Thoracic aorta (tissue), 2 donors: ENCODE measurements at regions not wholly inside any gene's neighbourhood (a gene's known extent, or its start where the extent isn't known, plus 50 kb on each side); places are given as distances from the start of the nearest gene placed in this dataset.

Source experiments
- ATAC-seq: fragments of 150-250 bp; one replicate; pipeline ENCODE4 v1.8.0; 2017; ENCODE audit warnings: low read depth; ENCODE audit not compliant: insufficient number of reproducible peaks, low FRiP score
- DNase-seq: peaks from one replicate; pipeline ENCODE4 v3.0.0-alpha.2; 2020; ENCODE audit warnings: low spot score
- H3K27ac ChIP-seq, 2 donors: fragments of 200-600 bp; sonication (generic); 1 replicate in 1 of 2; 2 replicates in 1 of 2; pipeline ENCODE4 v1.5.1; 2016; ENCODE audit warnings: mild to moderate bottlenecking in 2 of 2, moderate library complexity in 2 of 2
- H3K27me3 ChIP-seq: fragments of 200-600 bp; sonication (generic); replicated peaks from 2 replicates; pipeline ENCODE4 v1.6.0; 2016; ENCODE audit warnings: mild to moderate bottlenecking; ENCODE audit not compliant: insufficient read depth
- H3K36me3 ChIP-seq: fragments of 200-600 bp; sonication (generic); one replicate; pipeline ENCODE4 v1.5.1; 2016
- H3K4me1 ChIP-seq, 2 donors: fragments of 200-600 bp; sonication (generic); 1 replicate in 1 of 2; 2 replicates in 1 of 2; pipeline versions ENCODE4 v1.5.1 to v1.6.0; 2016; ENCODE audit warnings: low read depth in 2 of 2, mild to moderate bottlenecking in 1 of 2; ENCODE audit not compliant: control insufficient read depth in 1 of 2
- H3K4me3 ChIP-seq: fragments of 200-600 bp; sonication (generic); 2 replicates; pipeline ENCODE4 v1.5.1; 2016; ENCODE audit warnings: mild to moderate bottlenecking
- H3K9me3 ChIP-seq: fragments of 200-600 bp; sonication (generic); 2 replicates; pipeline ENCODE4 v1.5.1; 2016
- TF ChIP-seq, protein P1 (sequence below): fragments of 200-600 bp; sonication (generic); IDR thresholded peaks from one replicate; pipeline ENCODE4 v1.5.1; 2019; ENCODE audit warnings: antibody characterized with exemption

DNA sequence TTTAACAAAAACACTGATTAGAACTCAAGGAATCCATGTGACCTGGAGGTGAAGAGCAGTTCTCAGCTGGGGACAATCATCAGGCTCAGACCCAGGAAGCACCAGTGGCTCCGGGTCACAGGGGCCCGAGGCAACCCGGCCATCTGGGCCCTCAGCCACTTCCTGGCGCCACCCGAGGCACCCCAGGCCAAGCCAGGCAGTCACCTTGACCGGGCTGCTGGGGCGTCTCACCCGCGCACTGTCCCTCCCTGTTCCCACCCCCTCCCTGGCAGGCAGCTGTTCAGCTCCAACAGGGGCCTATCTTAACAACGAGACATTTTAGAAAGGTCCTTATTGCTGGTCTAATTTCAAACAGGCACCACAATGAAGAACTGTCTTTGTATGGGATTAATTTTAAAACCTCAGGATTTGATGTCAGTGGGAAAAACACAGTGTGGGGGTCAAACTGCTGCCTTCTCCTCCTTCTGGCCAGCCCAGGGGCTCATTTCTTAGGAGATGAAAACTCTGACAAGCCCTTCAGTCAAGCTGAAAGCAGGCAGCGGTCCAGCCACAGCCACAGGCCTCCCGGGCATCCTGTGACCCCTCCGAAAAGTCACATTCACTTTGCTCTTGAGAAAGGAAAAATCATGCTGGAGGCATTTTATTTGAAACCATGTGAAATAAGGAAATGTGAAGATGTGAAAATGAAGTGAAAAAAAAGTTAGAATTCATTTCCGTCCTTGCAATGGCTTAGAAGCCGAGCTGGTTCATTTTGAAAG lies 83.3 kb downstream of the KCTD15 start:
- ATAC-seq (no peak), DNase-seq (no peak)
- Histone ChIP-seq H3K27me3 (no peaks in the 10 kb centered on the region), H3K27ac (no peak overlapping the region), H3K9me3 (no peaks in the 10 kb centered on the region), H3K36me3 (no peaks in the 10 kb centered on the region), H3K4me1 (peaks cover 0 to 11% of the 10 kb centered on the region in 2 donors), H3K4me3 (no peak overlapping the region)
- TF ChIP-seq, protein P1, sequence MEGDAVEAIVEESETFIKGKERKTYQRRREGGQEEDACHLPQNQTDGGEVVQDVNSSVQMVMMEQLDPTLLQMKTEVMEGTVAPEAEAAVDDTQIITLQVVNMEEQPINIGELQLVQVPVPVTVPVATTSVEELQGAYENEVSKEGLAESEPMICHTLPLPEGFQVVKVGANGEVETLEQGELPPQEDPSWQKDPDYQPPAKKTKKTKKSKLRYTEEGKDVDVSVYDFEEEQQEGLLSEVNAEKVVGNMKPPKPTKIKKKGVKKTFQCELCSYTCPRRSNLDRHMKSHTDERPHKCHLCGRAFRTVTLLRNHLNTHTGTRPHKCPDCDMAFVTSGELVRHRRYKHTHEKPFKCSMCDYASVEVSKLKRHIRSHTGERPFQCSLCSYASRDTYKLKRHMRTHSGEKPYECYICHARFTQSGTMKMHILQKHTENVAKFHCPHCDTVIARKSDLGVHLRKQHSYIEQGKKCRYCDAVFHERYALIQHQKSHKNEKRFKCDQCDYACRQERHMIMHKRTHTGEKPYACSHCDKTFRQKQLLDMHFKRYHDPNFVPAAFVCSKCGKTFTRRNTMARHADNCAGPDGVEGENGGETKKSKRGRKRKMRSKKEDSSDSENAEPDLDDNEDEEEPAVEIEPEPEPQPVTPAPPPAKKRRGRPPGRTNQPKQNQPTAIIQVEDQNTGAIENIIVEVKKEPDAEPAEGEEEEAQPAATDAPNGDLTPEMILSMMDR = no peak

DNA sequence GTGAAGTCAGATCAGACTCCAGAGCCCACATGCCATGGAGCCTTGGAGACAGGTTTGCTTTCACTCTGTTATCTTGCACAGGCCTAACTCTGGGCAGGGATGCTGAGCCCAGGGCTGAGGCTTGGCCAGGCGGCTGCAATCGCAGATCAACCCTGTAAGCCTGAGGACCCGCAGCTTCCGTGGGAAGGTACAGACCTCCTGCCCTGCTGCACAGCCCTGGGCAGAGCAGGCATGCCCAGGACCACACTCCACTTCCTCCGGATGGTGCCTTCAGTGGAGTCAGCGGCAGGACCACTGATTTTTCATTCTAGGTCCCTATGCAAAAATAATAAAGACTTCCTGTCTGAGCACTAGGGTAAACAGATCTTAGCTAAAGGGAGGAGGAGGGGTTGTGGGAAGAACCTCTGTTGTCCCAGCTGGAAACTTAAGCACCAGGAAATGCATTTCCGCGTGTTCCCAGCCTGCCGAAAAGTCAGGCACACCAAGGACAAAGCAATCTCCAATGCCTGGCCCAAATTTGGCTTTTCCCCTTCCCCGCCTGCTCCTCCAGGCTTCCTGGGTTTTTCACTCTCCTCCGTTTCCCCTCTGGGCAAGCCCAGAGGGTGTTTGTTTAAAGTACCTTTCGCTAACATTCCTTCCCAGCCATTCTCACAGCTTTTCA lies 87.3 kb downstream of the KCTD15 start:
- Histone ChIP-seq H3K4me3 (peak overlapping the region; percentile 8), H3K27ac (no peak overlapping the region), H3K27me3 (no peaks in the 10 kb centered on the region), H3K4me1 (peaks cover 0 to 11% of the 10 kb centered on the region in 2 donors), H3K36me3 (no peaks in the 10 kb centered on the region), H3K9me3 (no peaks in the 10 kb centered on the region)
- ATAC-seq (no peak), DNase-seq (no peak)
- TF ChIP-seq, protein P1 = no peak

DNA sequence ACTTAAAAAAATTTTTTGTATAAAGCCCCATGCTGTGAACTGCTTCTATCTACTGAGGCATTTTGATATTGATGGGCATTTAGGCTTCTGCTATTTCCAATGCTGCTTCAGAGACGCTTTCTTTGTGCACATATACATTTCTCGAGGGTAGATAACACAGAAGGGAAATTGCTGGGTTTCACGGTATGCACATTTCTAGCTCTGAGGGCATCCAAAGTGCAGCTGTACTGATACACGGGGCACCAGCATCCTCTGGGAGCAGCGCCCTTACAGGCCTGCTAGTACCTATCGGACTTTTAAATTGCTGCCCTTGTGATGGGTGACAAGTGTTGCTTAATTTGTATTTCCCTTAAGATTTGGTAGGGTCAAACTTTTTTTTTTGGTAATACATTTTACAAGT lies 88.6 kb downstream of the KCTD15 start:
- Histone ChIP-seq H3K4me1 (peaks cover 0 to 11% of the 10 kb centered on the region in 2 donors), H3K27ac (no peak overlapping the region), H3K27me3 (no peaks in the 10 kb centered on the region), H3K9me3 (no peaks in the 10 kb centered on the region), H3K36me3 (no peaks in the 10 kb centered on the region), H3K4me3 (no peak overlapping the region)
- ATAC-seq (no peak), DNase-seq (no peak)
- TF ChIP-seq, protein P1 = no peak

DNA sequence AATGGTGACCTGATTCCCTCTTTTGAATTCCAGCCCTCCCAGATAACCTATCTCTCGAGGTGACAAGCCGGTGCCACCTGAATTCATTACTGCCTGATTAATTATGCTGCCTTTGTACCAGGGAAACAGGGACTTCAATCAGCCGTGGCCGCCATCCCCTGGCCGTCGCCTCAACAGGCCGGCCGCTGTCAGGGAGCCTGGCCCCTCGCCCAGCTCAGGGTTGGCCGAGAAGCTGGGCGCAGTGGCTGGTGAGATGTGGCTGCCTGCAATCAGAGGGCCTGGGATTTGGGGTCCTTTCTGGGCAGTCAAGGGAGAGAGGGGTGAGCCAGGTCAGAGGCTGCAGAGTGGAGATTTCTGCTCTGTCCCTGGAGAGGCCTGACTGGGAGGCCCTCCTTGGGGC lies 91.2 kb downstream of the KCTD15 start:
- TF ChIP-seq, protein P1 = no peak
- no peak overlapping the region for H3K27ac ChIP-seq
- no peaks in the 10 kb centered on the region for H3K9me3 ChIP-seq
- no peaks in the 10 kb centered on the region for H3K27me3 ChIP-seq
- ATAC-seq (no peak), DNase-seq (no peak)
- peaks cover 0 to 11% of the 10 kb centered on the region in 2 donors for H3K4me1 ChIP-seq
- no peaks in the 10 kb centered on the region for H3K36me3 ChIP-seq
- H3K4me3 ChIP-seq = no peak overlapping the region

DNA sequence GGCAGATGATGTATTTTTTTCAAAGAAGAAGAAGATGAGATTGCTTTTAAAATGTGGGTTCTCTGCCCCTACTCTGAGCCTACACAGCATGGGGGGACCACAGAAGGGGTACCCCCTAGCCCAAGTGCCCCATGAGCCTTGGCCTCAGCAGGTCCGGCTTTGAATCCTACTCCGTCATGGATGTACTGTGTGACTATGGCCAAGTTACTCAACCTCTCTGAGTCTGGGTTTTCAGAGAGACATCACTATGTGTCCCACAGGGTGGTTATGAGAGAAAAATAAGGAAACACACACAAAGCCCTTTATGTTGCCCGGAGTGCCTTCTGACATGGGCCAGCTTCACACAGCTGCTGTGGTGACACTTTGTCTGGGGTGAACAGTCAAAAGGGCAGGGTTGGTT lies 92.0 kb downstream of the KCTD15 start:
- no peak overlapping the region for H3K4me3 ChIP-seq
- H3K9me3 ChIP-seq = no peaks in the 10 kb centered on the region
- no peak for ATAC-seq
- H3K27me3 ChIP-seq = no peaks in the 10 kb centered on the region
- H3K27ac ChIP-seq = no peak overlapping the region
- TF ChIP-seq, protein P1 = no peak
- no peaks in the 10 kb centered on the region for H3K36me3 ChIP-seq
- peaks cover 0 to 10% of the 10 kb centered on the region in 2 donors for H3K4me1 ChIP-seq
- no peak for DNase-seq
